CD14-positive monocyte (primary cell): ENCODE measurements at regions not wholly inside any gene's neighbourhood (a gene's known extent, or its start where the extent isn't known, plus 50 kb on each side); places are given as distances from the start of the nearest gene placed in this dataset.

Experiments
- DNase-seq, 3 donors: peaks; one replicate each; pipeline ENCODE4 v3.0.0-alpha.2; 2011 to 2022
- H2AFZ ChIP-seq: 2 replicates; pipeline ENCODE4 v1.6.0; 2012; ENCODE audit warnings: mild to moderate bottlenecking, low read depth, low read length, inconsistent platforms; ENCODE audit not compliant: insufficient read depth, poor library complexity, severe bottlenecking
- H3K27ac ChIP-seq, 2 donors: 1 replicate in 1 of 2; 2 replicates in 1 of 2; pipeline ENCODE4 v1.5.1; 2012 to 2013; ENCODE audit warnings: low read length in 2 of 2, control low read depth in 1 of 2, inconsistent platforms in 1 of 2, low read depth in 1 of 2, mild to moderate bottlenecking in 1 of 2
- H3K27me3 ChIP-seq, 2 donors: one replicate each; pipeline versions ENCODE4 v1.6.0 to v1.6.1; 2011 to 2013; ENCODE audit warnings: low read length in 2 of 2; ENCODE audit not compliant: control insufficient read depth in 2 of 2, insufficient read depth in 2 of 2
- H3K36me3 ChIP-seq, 2 donors: replicated peaks in 1 of 2; 1 replicate in 1 of 2; 2 replicates in 1 of 2; pipeline versions ENCODE4 v1.5.1 to v1.6.1; 2012 to 2013; ENCODE audit warnings: low read length in 2 of 2, control low read depth in 1 of 2, inconsistent platforms in 1 of 2, mild to moderate bottlenecking in 1 of 2; ENCODE audit not compliant: insufficient read depth in 2 of 2, control insufficient read depth in 1 of 2
- H3K4me1 ChIP-seq, 2 donors: 1 replicate in 1 of 2; 2 replicates in 1 of 2; pipeline versions ENCODE4 v1.5.1 to v1.6.1; 2012 to 2013; ENCODE audit warnings: low read length in 2 of 2, control low read depth in 1 of 2, inconsistent platforms in 1 of 2, mild to moderate bottlenecking in 1 of 2, moderate library complexity in 1 of 2; ENCODE audit not compliant: insufficient read depth in 2 of 2, control insufficient read depth in 1 of 2
- H3K4me2 ChIP-seq: replicated peaks from 2 replicates; pipeline ENCODE3; 2012; ENCODE audit warnings: low read length, moderate library complexity, mild to moderate bottlenecking; ENCODE audit not compliant: poor library complexity, severe bottlenecking; ENCODE audit errors: extremely low read depth
- H3K4me3 ChIP-seq, 3 experiments: fragments of 200-600 bp in 1 of 3; sonication (generic) in 1 of 3; replicated peaks in 1 of 3; 1 replicate in 2 of 3; 2 replicates in 1 of 3; pipeline ENCODE4 v1.5.1; 2011 to 2013; ENCODE audit warnings: low read length in 3 of 3, mild to moderate bottlenecking in 3 of 3, control low read depth in 2 of 3, low read depth in 2 of 3, inconsistent platforms in 1 of 3, moderate library complexity in 1 of 3
- H3K79me2 ChIP-seq: 2 replicates; pipeline ENCODE4 v1.6.0; 2012; ENCODE audit warnings: mild to moderate bottlenecking, control low read depth, inconsistent platforms, low read length, moderate library complexity; ENCODE audit not compliant: insufficient read depth
- H3K9ac ChIP-seq: 2 replicates; pipeline ENCODE4 v1.6.0; 2017; ENCODE audit warnings: low read length, mild to moderate bottlenecking; ENCODE audit not compliant: insufficient read depth, poor library complexity, severe bottlenecking
- H3K9me3 ChIP-seq, 2 donors: replicated peaks in 1 of 2; 1 replicate in 1 of 2; 2 replicates in 1 of 2; pipeline versions ENCODE4 v1.5.1 to v1.6.1; 2012 to 2013; ENCODE audit warnings: low read length in 2 of 2, control low read depth in 1 of 2; ENCODE audit not compliant: control insufficient read depth in 1 of 2, insufficient read depth in 1 of 2
- H4K20me1 ChIP-seq: 2 replicates; pipeline ENCODE4 v1.6.0; 2012; ENCODE audit warnings: mild to moderate bottlenecking, low read length, control low read depth, moderate library complexity; ENCODE audit not compliant: insufficient read depth
- H3K27ac Mint-ChIP-seq, 7 donors: one replicate each; pipeline ENCODE4 v1.8.0; 2020; ENCODE audit warnings: mild to moderate bottlenecking in 7 of 7, mixed read lengths in 7 of 7, moderate library complexity in 6 of 7, inconsistent platforms in 2 of 7
- H3K27me3 Mint-ChIP-seq, 3 donors: one replicate each; pipeline ENCODE4 v1.8.0; 2021 to 2022; ENCODE audit warnings: low read depth in 3 of 3, mild to moderate bottlenecking in 3 of 3, mixed read lengths in 3 of 3, moderate library complexity in 3 of 3, inconsistent platforms in 1 of 3
- H3K36me3 Mint-ChIP-seq, 2 donors: one replicate each; pipeline ENCODE4 v1.8.0; 2020; ENCODE audit warnings: mixed read lengths in 2 of 2, inconsistent platforms in 1 of 2, mild to moderate bottlenecking in 1 of 2
- H3K4me1 Mint-ChIP-seq: one replicate; pipeline ENCODE4 v1.8.0; 2020; ENCODE audit warnings: mild to moderate bottlenecking, mixed read lengths
- H3K4me3 Mint-ChIP-seq, 2 donors: one replicate each; pipeline ENCODE4 v1.8.0; 2020; ENCODE audit warnings: mild to moderate bottlenecking in 2 of 2, mixed read lengths in 2 of 2, moderate library complexity in 1 of 2
- H3K9me3 Mint-ChIP-seq, 7 donors: one replicate each; pipeline ENCODE4 v1.8.0; 2020 to 2022; ENCODE audit warnings: mixed read lengths in 7 of 7, mild to moderate bottlenecking in 6 of 7, moderate library complexity in 6 of 7, inconsistent platforms in 2 of 7
- CTCF ChIP-seq: fragments of 200-600 bp; IDR thresholded peaks from one replicate; pipeline ENCODE4 v1.8.0; 2022; ENCODE audit warnings: antibody characterized with exemption, mild to moderate bottlenecking
- WGBS: methylation state at CpG from one replicate; pipeline ENCODE4 v1.1.5; 2013; ENCODE audit warnings: missing lambda C conversion rate; ENCODE audit not compliant: insufficient coverage; 5-methylcytosine and 5-hydroxymethylcytosine counted together
- intact Hi-C, 2 donors: fragments of 100-400 bp; cut with micrococcal nuclease; formaldehyde crosslinking; loops; one replicate each; pipeline versions ENCODE4 v1.15.0 to v1.15.1; 2023

GRCh38 chr6:129936329-129937165 lies 75.4 kb upstream of the TMEM244 start:
- H3K9me3 ChIP-seq = no peaks in the 10 kb centered on the region
- 0% methylated on average over 3 of the region's 7 CpGs for WGBS
- H3K27ac Mint-ChIP-seq = peak overlapping the region in 2 of 7 donors; percentile 37 to 49
- H3K4me1 Mint-ChIP-seq = peaks cover 2% of the 10 kb centered on the region
- intact Hi-C loops = loop anchor here in 1 of 2 donors (5.0 to 10.0 kb wide), 2 partner anchors 39 to 342 kb away; no protein-coding TSS in a partner anchor
- DNase-seq = peak; percentile 53 to 67 (median 67)
- H3K9me3 Mint-ChIP-seq = no peaks in the 10 kb centered on the region
- H3K4me2 ChIP-seq = peak overlapping the region; percentile 45
- no peaks in the 10 kb centered on the region for H4K20me1 ChIP-seq
- peak overlapping the region; percentile 63 for H2AFZ ChIP-seq
- TF ChIP-seq CTCF = peak; percentile 73
- H3K27me3 ChIP-seq = no peaks in the 10 kb centered on the region
- H3K36me3 Mint-ChIP-seq = no peaks in the 10 kb centered on the region
- H3K4me3 Mint-ChIP-seq = peak overlapping the region in 1 of 2 donors; percentile 69
- peak overlapping the region in 1 of 3 experiments; percentile 34 for H3K4me3 ChIP-seq
- H3K27me3 Mint-ChIP-seq = peaks cover under 1 to 8% (median 7%) of the 10 kb centered on the region in 3 donors
- H3K27ac ChIP-seq = no peak overlapping the region
- H3K4me1 ChIP-seq = peaks cover 0 to 3% of the 10 kb centered on the region in 2 donors
- no peaks in the 10 kb centered on the region for H3K79me2 ChIP-seq
- no peaks in the 10 kb centered on the region for H3K36me3 ChIP-seq
- no peak overlapping the region for H3K9ac ChIP-seq

GRCh38 chr6:129932321-129932720 lies 71.2 kb upstream of the TMEM244 start:
- TF ChIP-seq CTCF = no peak
- H3K36me3 ChIP-seq = no peaks in the 10 kb centered on the region
- Mint-ChIP-seq H3K36me3 (no peaks in the 10 kb centered on the region), H3K9me3 (no peaks in the 10 kb centered on the region), H3K27me3 (no peaks in the 10 kb centered on the region), H3K27ac (no peak overlapping the region), H3K4me1 (peaks cover 2% of the 10 kb centered on the region), H3K4me3 (no peak overlapping the region)
- WGBS = no CpG with 5 or more reads among the region's 1 CpG
- H4K20me1 ChIP-seq = no peaks in the 10 kb centered on the region
- no peaks in the 10 kb centered on the region for H3K9me3 ChIP-seq
- no peak overlapping the region for H3K9ac ChIP-seq
- no peaks in the 10 kb centered on the region for H3K27me3 ChIP-seq
- H3K27ac ChIP-seq = no peak overlapping the region
- peaks cover 0 to 3% of the 10 kb centered on the region in 2 donors for H3K4me1 ChIP-seq
- DNase-seq = no peak
- no peak overlapping the region for H3K4me2 ChIP-seq
- no peak overlapping the region for H2AFZ ChIP-seq
- H3K4me3 ChIP-seq = no peak overlapping the region
- intact Hi-C loops = loop anchor here in 1 of 2 donors (10.0 kb wide), 1 partner anchor 338 kb away; no protein-coding TSS in a partner anchor
- H3K79me2 ChIP-seq = no peaks in the 10 kb centered on the region
